ENCODE measurements at regions not wholly inside any gene's neighbourhood (a gene's known extent, or its start where the extent isn't known, plus 50 kb on each side); places are given as distances from the start of the nearest gene placed in this dataset.
"Not testable (repeated sequence)": the region's sequence is repeated elsewhere in the genome, so short reads cannot be mapped to it uniquely, and the experiment has no call there.

- peak in 4 of 8 experiments; percentile 20 to 70 (median 56) for ATAC-seq (replicated peaks in 6 of 8)
- no peaks in the 10 kb centered on the region for H3K4me1 ChIP-seq (replicated peaks in 1 of 2)
- no peak overlapping the region for H3K4me3 ChIP-seq
- 0 to 84% (median 61%) methylated on average over 1 to 5 of the region's 5 CpGs for WGBS, 10 experiments
- in situ Hi-C loops (cut with MboI; ENCODE audit: low pct_unique_long_range_greater_than_20kb in 2 of 9, low sequenced_read_pairs in 9 of 9, unreplicated experiment in 9 of 9) = loop anchor here in 3 of 9 experiments (10.0 to 25.0 kb wide), 2 partner anchors 248 to 256 kb away; no protein-coding TSS in a partner anchor
- H3K27ac ChIP-seq = no peak overlapping the region
Measured at GRCh38 chr3:150238995-150239619, 169.0 kb upstream of the TSC22D2 start.

DNA sequence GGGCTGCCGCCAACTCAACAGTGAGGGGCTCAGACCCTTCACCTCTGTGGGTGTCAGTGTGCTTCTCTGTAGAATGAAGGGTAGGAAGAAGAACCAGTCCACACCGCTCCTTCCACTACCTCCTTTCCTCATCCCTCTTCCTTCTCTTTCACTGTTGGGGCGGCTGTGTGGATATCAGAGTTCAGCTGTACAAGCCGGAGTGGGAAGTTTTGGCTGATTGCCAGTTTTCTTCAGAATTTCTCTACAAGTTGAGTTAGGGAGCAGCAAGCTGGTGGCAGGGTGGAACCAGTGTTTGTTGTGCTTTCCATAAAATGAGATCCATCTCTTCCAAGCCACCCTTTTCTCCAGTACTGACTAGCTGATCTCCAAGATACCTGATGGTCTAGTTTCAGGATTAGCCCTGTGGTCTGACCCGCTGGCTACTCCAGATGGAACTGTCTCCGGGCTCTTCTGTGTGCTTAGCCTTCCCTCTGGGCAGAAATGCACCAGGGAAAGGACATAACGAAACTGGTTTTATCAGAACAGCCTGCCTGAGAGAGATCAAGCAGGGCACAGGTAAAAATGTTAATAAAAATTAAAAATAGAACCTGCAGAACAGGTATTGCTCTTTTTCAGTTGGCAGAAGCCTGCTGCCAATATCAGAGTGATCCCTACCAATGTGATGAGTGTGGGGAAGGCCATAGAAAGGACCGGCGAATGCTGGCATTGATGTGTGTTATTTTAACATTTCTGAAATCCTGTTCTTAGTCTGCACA lies 169.9 kb upstream of the TSC22D2 start:
- Histone ChIP-seq H3K27ac (no peak overlapping the region), H3K4me1 (replicated peaks in 1 of 2) (no peaks in the 10 kb centered on the region), H3K4me3 (no peak overlapping the region)
- in situ Hi-C loops (cut with MboI; ENCODE audit: low pct_unique_long_range_greater_than_20kb in 2 of 9, low sequenced_read_pairs in 9 of 9, unreplicated experiment in 9 of 9) = loop anchor here in 3 of 9 experiments (10.0 to 25.0 kb wide), 2 partner anchors 249 to 257 kb away; no protein-coding TSS in a partner anchor
- WGBS, 10 experiments = 67 to 97% (median 83%) methylated on average over 2 to 8 of the region's 9 CpGs; no CpG with 5 or more reads in 1 of the 10 experiments
- no peak for ATAC-seq (replicated peaks in 6 of 8)

DNA sequence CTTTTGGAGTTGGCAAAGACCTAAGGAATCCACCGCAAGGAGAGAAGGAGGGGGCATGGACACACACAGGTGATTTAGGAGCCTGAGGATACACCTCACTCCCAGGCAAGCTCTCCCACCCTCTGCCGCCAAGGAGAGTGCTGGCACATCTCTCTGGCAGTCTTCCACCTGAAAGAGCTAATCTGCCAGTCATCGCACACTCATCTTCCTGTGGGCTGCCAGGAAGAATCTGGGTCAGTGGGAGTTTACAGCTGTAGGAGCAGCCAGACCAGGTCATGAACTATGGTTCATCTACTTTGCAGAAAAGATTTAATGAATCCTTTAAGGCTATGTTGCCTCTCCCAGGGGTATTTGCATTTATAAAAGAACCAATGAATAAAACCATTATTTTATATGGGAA lies 170.6 kb upstream of the TSC22D2 start:
- in situ Hi-C loops (cut with MboI; ENCODE audit: low pct_unique_long_range_greater_than_20kb in 2 of 9, low sequenced_read_pairs in 9 of 9, unreplicated experiment in 9 of 9) = loop anchor here in 3 of 9 experiments (10.0 to 25.0 kb wide), 2 partner anchors 250 to 257 kb away; no protein-coding TSS in a partner anchor
- no peak for ATAC-seq (replicated peaks in 6 of 8)
- H3K27ac ChIP-seq = no peak overlapping the region
- H3K4me1 ChIP-seq (replicated peaks in 1 of 2) = no peaks in the 10 kb centered on the region
- 67 to 100% (median 100%) methylated on average over 1 to 2 of the region's 3 CpGs; no CpG with 5 or more reads in 5 of the 10 experiments for WGBS, 10 experiments
- no peak overlapping the region for H3K4me3 ChIP-seq

GRCh38 chr3:150236316-150237082 lies 171.6 kb upstream of the TSC22D2 start:
- peak in 2 of 8 experiments; percentile 61 to 76 for ATAC-seq (replicated peaks in 6 of 8)

DNA sequence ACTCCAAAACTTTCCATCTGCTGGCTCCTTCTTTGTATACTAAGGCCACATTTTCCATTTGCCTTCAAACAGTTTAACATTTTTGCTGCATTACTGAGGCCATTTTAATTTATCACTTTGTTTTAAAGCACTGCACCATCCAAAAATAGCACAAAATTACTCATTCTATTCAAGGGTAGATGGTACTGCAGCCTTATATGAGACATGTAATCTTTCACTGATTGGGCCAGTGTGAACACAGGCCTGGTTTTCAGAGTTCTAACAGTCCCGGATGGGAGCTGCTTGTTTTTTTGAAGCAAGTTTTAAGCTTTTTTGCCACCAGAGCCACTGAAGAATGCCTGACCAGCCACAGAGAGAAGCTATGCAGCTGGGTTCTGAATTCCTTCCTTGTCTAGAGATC lies 172.3 kb upstream of the TSC22D2 start:
- WGBS, 10 experiments = 0 to 90% (median 13%) methylated on average over 1 of the region's 1 CpG; no CpG with 5 or more reads in 5 of the 10 experiments
- Histone ChIP-seq H3K27ac (no peak overlapping the region), H3K4me1 (replicated peaks in 1 of 2) (no peaks in the 10 kb centered on the region), H3K4me3 (no peak overlapping the region)
- ATAC-seq (replicated peaks in 6 of 8) = peak in 2 of 8 experiments; percentile 65 to 71
- in situ Hi-C loops (cut with MboI; ENCODE audit: low pct_unique_long_range_greater_than_20kb in 2 of 9, low sequenced_read_pairs in 9 of 9, unreplicated experiment in 9 of 9) = loop anchor here in 3 of 9 experiments (10.0 to 25.0 kb wide), 2 partner anchors 252 to 259 kb away; no protein-coding TSS in a partner anchor

More at GRCh38 chr3:150236316-150237082, 171.6 kb upstream of the TSC22D2 start:
- H3K27ac ChIP-seq = no peak overlapping the region
- no peak overlapping the region for H3K4me3 ChIP-seq
- no peaks in the 10 kb centered on the region for H3K4me1 ChIP-seq (replicated peaks in 1 of 2)
- WGBS, 10 experiments = 55 to 100% (median 76%) methylated on average over 1 to 5 of the region's 7 CpGs
- in situ Hi-C loops (cut with MboI; ENCODE audit: low pct_unique_long_range_greater_than_20kb in 2 of 9, low sequenced_read_pairs in 9 of 9, unreplicated experiment in 9 of 9) = loop anchor here in 3 of 9 experiments (10.0 to 25.0 kb wide), 2 partner anchors 251 to 258 kb away; no protein-coding TSS in a partner anchor

- no peak overlapping the region for H3K27ac ChIP-seq
- WGBS, 10 experiments = 0 to 83% (median 42%) methylated on average over 1 to 3 of the region's 4 CpGs; no CpG with 5 or more reads in 3 of the 10 experiments
Measured at GRCh38 chr3:150232992-150233451, 175.1 kb upstream of the TSC22D2 start.

GRCh38 chr3:150230037-150230436 lies 178.1 kb upstream of the TSC22D2 start:
- no peak overlapping the region for H3K4me3 ChIP-seq
- in situ Hi-C loops (cut with MboI; ENCODE audit: low pct_unique_long_range_greater_than_20kb in 2 of 9, low sequenced_read_pairs in 9 of 9, unreplicated experiment in 9 of 9) = loop anchor here in 3 of 9 experiments (10.0 to 25.0 kb wide), 2 partner anchors 257 to 265 kb away; no protein-coding TSS in a partner anchor

More at GRCh38 chr3:150232992-150233451, 175.1 kb upstream of the TSC22D2 start:
- ATAC-seq (replicated peaks in 6 of 8) = peak in 2 of 8 experiments; percentile 16 to 79
- in situ Hi-C loops (cut with MboI; ENCODE audit: low pct_unique_long_range_greater_than_20kb in 2 of 9, low sequenced_read_pairs in 9 of 9, unreplicated experiment in 9 of 9) = loop anchor here in 3 of 9 experiments (10.0 to 25.0 kb wide), 2 partner anchors 254 to 262 kb away; no protein-coding TSS in a partner anchor
- Histone ChIP-seq H3K4me3 (no peak overlapping the region), H3K4me1 (replicated peaks in 1 of 2) (no peaks in the 10 kb centered on the region)

GRCh38 chr3:150228626-150229025 lies 179.5 kb upstream of the TSC22D2 start:
- ATAC-seq (replicated peaks in 6 of 8); H3K4me1 ChIP-seq (replicated peaks in 1 of 2); H3K27ac ChIP-seq; H3K4me3 ChIP-seq: not testable (repeated sequence)
- in situ Hi-C loops (cut with MboI; ENCODE audit: low pct_unique_long_range_greater_than_20kb in 2 of 9, low sequenced_read_pairs in 9 of 9, unreplicated experiment in 9 of 9) = loop anchor here in 2 of 9 experiments (25.0 kb wide), 1 partner anchor 259 kb away; no protein-coding TSS in a partner anchor
- WGBS, 10 experiments = 65 to 100% (median 90%) methylated on average over 2 to 5 of the region's 6 CpGs; no CpG with 5 or more reads in 1 of the 10 experiments

More at GRCh38 chr3:150230037-150230436, 178.1 kb upstream of the TSC22D2 start:
- no peak for ATAC-seq (replicated peaks in 6 of 8)
- Histone ChIP-seq H3K27ac (no peak overlapping the region), H3K4me1 (replicated peaks in 1 of 2) (no peaks in the 10 kb centered on the region)
- 84 to 98% (median 90%) methylated on average over 4 to 5 of the region's 5 CpGs; no CpG with 5 or more reads in 1 of the 10 experiments for WGBS, 10 experiments

DNA sequence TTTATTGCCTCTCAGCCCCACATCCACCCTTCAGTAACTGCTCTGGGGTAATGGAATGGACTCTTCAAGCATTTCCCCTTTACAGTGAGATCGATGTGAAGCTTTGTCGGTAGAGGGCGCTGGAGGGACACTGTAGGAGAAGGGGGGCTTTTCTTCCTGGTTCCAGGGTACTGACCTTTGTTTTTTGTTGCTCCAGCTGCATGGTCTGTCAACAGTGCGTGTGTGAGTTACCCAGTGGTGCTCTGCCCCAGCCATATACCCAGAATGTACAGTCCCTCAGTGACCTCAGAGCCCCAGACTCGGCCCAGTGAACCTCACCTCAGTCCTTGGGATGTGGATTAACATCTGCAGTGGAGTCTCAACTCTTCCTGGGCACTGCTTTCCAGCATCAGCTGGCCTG lies 180.3 kb upstream of the TSC22D2 start:
- peak; percentile 23 to 89 (median 52) for ATAC-seq (replicated peaks in 6 of 8)
- WGBS, 10 experiments = 0 to 100% (median 31%) methylated on average over 1 to 5 of the region's 5 CpGs; no CpG with 5 or more reads in 5 of the 10 experiments
- in situ Hi-C loops (cut with MboI; ENCODE audit: low pct_unique_long_range_greater_than_20kb in 2 of 9, low sequenced_read_pairs in 9 of 9, unreplicated experiment in 9 of 9) = loop anchor here in 2 of 9 experiments (25.0 kb wide), 1 partner anchor 259 kb away; no protein-coding TSS in a partner anchor
- Histone ChIP-seq H3K4me1 (replicated peaks in 1 of 2) (no peaks in the 10 kb centered on the region), H3K27ac (no peak overlapping the region), H3K4me3 (no peak overlapping the region)

GRCh38 chr3:150225986-150226385 lies 182.1 kb upstream of the TSC22D2 start:
- WGBS, 10 experiments = 69 to 100% (median 83%) methylated on average over 1 to 9 of the region's 9 CpGs
- H3K4me1 ChIP-seq (replicated peaks in 1 of 2) = peaks cover 4 to 9% of the 10 kb centered on the region in 2 donors
- no peak overlapping the region for H3K4me3 ChIP-seq
- in situ Hi-C loops (cut with MboI; ENCODE audit: low pct_unique_long_range_greater_than_20kb in 2 of 9, low sequenced_read_pairs in 9 of 9, unreplicated experiment in 9 of 9) = loop anchor here in 2 of 9 experiments (25.0 kb wide), 1 partner anchor 261 kb away; no protein-coding TSS in a partner anchor
- H3K27ac ChIP-seq = no peak overlapping the region
- no peak for ATAC-seq (replicated peaks in 6 of 8)

DNA sequence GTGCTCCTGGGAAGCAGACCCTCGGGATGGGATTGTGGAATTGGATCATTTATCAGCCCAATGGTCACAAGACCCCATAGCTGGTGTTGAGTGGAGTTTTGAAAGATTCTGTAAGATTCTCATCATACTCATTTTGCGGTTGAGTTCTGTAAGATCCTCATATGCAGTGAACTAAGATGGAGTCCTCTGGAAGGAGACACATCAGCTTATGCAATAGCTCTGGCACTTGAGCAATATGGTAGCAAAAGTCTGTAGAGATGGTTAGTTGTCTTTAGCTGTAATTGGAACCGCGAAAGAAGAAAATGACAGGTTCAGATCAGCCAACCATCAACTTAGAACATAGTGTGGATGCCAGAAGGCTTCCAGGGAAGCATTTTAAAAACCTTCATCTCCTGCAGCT lies 184.5 kb upstream of the TSC22D2 start:
- Histone ChIP-seq H3K27ac (no peak overlapping the region), H3K4me1 (replicated peaks in 1 of 2) (peaks cover 11 to 14% of the 10 kb centered on the region in 2 donors), H3K4me3 (no peak overlapping the region)
- no peak for ATAC-seq (replicated peaks in 6 of 8)
- in situ Hi-C loops (cut with MboI; ENCODE audit: low pct_unique_long_range_greater_than_20kb in 2 of 9, low sequenced_read_pairs in 9 of 9, unreplicated experiment in 9 of 9) = no loop called here
- WGBS, 10 experiments = 20 to 100% (median 83%) methylated on average over 1 to 4 of the region's 4 CpGs; no CpG with 5 or more reads in 4 of the 10 experiments
